ENCODE measurements at regions not wholly inside any gene's neighbourhood (a gene's known extent, or its start where the extent isn't known, plus 50 kb on each side); places are given as distances from the start of the nearest gene placed in this dataset.

GRCh38 chr4:3848323-3848722, 82.1 kb downstream of the ADRA2C start:
- TF ChIP-seq, protein P1, sequence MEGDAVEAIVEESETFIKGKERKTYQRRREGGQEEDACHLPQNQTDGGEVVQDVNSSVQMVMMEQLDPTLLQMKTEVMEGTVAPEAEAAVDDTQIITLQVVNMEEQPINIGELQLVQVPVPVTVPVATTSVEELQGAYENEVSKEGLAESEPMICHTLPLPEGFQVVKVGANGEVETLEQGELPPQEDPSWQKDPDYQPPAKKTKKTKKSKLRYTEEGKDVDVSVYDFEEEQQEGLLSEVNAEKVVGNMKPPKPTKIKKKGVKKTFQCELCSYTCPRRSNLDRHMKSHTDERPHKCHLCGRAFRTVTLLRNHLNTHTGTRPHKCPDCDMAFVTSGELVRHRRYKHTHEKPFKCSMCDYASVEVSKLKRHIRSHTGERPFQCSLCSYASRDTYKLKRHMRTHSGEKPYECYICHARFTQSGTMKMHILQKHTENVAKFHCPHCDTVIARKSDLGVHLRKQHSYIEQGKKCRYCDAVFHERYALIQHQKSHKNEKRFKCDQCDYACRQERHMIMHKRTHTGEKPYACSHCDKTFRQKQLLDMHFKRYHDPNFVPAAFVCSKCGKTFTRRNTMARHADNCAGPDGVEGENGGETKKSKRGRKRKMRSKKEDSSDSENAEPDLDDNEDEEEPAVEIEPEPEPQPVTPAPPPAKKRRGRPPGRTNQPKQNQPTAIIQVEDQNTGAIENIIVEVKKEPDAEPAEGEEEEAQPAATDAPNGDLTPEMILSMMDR (IDR thresholded peaks at IDR 0.05; ENCODE audit: insufficient read depth, low read depth, low read length) = no peak
- TF ChIP-seq EZH2 (IDR thresholded peaks at IDR 0.05; ENCODE audit: insufficient read depth, low read length) = no peak
